HG03354 (cell line): ENCODE measurements at regions not wholly inside any gene's neighbourhood (a gene's known extent, or its start where the extent isn't known, plus 50 kb on each side); places are given as distances from the start of the nearest gene placed in this dataset.

ENCODE experiments used
- ATAC-seq: cut with Tn5 transposase; IDR thresholded peaks from one replicate; pipeline ENCODE4 v1.9.1; 2021; ENCODE audit warnings: mild to moderate bottlenecking; ENCODE audit not compliant: unreplicated experiment, poor library complexity, severe bottlenecking

- no peak for ATAC-seq
Measured at GRCh38 chr10:80996615-80997193, 459.0 kb downstream of the SH2D4B start.

- ATAC-seq = no peak
Measured at GRCh38 chr10:81000781-81001180, 463.1 kb downstream of the SH2D4B start.

- ATAC-seq = no peak
Measured at GRCh38 chr10:81002382-81002781, 464.7 kb downstream of the SH2D4B start.

GRCh38 chr10:81007872-81008271 is 470.2 kb downstream of the SH2D4B start:
- ATAC-seq = no peak

- no peak for ATAC-seq
Measured at GRCh38 chr10:81008726-81009125, 471.0 kb downstream of the SH2D4B start.

- ATAC-seq = no peak
Measured at GRCh38 chr10:81009296-81009695, 471.6 kb downstream of the SH2D4B start.

- ATAC-seq = no peak
Measured at GRCh38 chr10:81013771-81014170, 476.1 kb downstream of the SH2D4B start.

GRCh38 chr10:81019029-81019890 is 481.6 kb downstream of the SH2D4B start:
- peak; percentile 94 for ATAC-seq

GRCh38 chr10:81021428-81022129 is 483.9 kb downstream of the SH2D4B start:
- no peak for ATAC-seq

- ATAC-seq = peak; percentile 52
Measured at GRCh38 chr10:81026591-81026990, 488.9 kb downstream of the SH2D4B start.

- ATAC-seq = no peak
Measured at GRCh38 chr10:81027223-81027622, 489.5 kb downstream of the SH2D4B start.

GRCh38 chr10:81027706-81028105 is 490.0 kb downstream of the SH2D4B start:
- ATAC-seq = no peak

- ATAC-seq = peak; percentile 79
Measured at GRCh38 chr10:81031774-81032173, 494.1 kb downstream of the SH2D4B start.

- ATAC-seq = no peak
Measured at GRCh38 chr10:81034383-81034782, 496.7 kb downstream of the SH2D4B start.

- peak; percentile 73 for ATAC-seq
Measured at GRCh38 chr10:81036257-81036656, 498.6 kb downstream of the SH2D4B start.

GRCh38 chr10:81040031-81040430 is 502.3 kb downstream of the SH2D4B start:
- ATAC-seq = no peak

- no peak for ATAC-seq
Measured at GRCh38 chr10:81040940-81041339, 503.2 kb downstream of the SH2D4B start.

- ATAC-seq = no peak
Measured at GRCh38 chr10:81042647-81043046, 504.9 kb downstream of the SH2D4B start.

- ATAC-seq = no peak
Measured at GRCh38 chr10:81065474-81065873, 527.8 kb downstream of the SH2D4B start.

- ATAC-seq = no peak
Measured at GRCh38 chr10:81068460-81068859, 530.8 kb downstream of the SH2D4B start.
